ENCODE measurements at regions not wholly inside any gene's neighbourhood (a gene's known extent, or its start where the extent isn't known, plus 50 kb on each side); places are given as distances from the start of the nearest gene placed in this dataset.

DNA sequence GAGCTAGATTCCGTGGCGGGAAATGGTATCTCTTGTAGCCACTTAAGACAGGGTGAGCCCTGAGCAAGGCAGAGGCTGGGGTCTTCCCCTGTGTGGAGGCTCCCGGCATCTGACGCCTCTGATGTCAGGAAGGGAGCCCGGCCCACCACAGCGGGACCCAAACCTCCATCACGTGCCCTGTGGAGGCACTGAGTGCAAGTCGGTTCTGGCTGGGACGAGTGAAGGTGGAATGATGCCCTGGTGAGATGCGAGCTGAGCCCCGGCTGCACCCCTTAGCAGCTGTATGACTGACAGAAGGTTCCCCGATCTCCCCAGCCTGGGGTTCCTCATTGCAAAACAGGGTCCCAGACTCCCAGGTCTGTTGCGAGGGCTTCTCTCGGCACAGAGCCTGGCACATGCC is 187.4 kb upstream of the TNRC6C start:
- TF ChIP-seq TCF12 (IDR thresholded peaks at IDR 0.05; ENCODE audit: low read depth) (no peak), EP300 (IDR thresholded peaks at IDR 0.05; ENCODE audit: borderline replicate concordance) (no peak), CEBPB (IDR thresholded peaks at IDR 0.05) (no peak), TAF1 (IDR thresholded peaks at IDR 0.05; ENCODE audit: low read depth) (no peak), TEAD4 (IDR thresholded peaks at IDR 0.05) (no peak), RAD21 (IDR thresholded peaks at IDR 0.05; ENCODE audit: low read depth) (no peak), CREB1 (IDR thresholded peaks at IDR 0.05; ENCODE audit: low read depth) (no peak), EGR1 (IDR thresholded peaks at IDR 0.05) (no peak)
- TF ChIP-seq, protein P1, sequence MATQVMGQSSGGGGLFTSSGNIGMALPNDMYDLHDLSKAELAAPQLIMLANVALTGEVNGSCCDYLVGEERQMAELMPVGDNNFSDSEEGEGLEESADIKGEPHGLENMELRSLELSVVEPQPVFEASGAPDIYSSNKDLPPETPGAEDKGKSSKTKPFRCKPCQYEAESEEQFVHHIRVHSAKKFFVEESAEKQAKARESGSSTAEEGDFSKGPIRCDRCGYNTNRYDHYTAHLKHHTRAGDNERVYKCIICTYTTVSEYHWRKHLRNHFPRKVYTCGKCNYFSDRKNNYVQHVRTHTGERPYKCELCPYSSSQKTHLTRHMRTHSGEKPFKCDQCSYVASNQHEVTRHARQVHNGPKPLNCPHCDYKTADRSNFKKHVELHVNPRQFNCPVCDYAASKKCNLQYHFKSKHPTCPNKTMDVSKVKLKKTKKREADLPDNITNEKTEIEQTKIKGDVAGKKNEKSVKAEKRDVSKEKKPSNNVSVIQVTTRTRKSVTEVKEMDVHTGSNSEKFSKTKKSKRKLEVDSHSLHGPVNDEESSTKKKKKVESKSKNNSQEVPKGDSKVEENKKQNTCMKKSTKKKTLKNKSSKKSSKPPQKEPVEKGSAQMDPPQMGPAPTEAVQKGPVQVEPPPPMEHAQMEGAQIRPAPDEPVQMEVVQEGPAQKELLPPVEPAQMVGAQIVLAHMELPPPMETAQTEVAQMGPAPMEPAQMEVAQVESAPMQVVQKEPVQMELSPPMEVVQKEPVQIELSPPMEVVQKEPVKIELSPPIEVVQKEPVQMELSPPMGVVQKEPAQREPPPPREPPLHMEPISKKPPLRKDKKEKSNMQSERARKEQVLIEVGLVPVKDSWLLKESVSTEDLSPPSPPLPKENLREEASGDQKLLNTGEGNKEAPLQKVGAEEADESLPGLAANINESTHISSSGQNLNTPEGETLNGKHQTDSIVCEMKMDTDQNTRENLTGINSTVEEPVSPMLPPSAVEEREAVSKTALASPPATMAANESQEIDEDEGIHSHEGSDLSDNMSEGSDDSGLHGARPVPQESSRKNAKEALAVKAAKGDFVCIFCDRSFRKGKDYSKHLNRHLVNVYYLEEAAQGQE (IDR thresholded peaks at IDR 0.05; ENCODE audit: low read depth), result no peak
- TF ChIP-seq, protein P2, sequence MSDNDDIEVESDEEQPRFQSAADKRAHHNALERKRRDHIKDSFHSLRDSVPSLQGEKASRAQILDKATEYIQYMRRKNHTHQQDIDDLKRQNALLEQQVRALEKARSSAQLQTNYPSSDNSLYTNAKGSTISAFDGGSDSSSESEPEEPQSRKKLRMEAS (IDR thresholded peaks at IDR 0.05), result no peak
- TF ChIP-seq, protein P3, sequence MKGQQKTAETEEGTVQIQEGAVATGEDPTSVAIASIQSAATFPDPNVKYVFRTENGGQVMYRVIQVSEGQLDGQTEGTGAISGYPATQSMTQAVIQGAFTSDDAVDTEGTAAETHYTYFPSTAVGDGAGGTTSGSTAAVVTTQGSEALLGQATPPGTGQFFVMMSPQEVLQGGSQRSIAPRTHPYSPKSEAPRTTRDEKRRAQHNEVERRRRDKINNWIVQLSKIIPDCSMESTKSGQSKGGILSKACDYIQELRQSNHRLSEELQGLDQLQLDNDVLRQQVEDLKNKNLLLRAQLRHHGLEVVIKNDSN (IDR thresholded peaks at IDR 0.05), result no peak

All from Ishikawa (cell line).